GM23338 (cell line): ENCODE measurements at regions not wholly inside any gene's neighbourhood (a gene's known extent, or its start where the extent isn't known, plus 50 kb on each side); places are given as distances from the start of the nearest gene placed in this dataset.
A peak's percentile ranks its signal among the peaks of the same experiment; 100 is the strongest.

ENCODE experiments used
- ATAC-seq: fragments of 200-7000 bp; cut with Tn5 transposase; 3 replicates; pipeline ENCODE4 v1.9.1; 2020
- DNase-seq: peaks from one replicate; pipeline ENCODE4 v3.0.0-alpha.2; 2015; ENCODE audit warnings: low spot score
- H2AFZ ChIP-seq: fragments of 200-600 bp; sonication (generic); 2 replicates; pipeline ENCODE4 v1.8.0; 2016; ENCODE audit warnings: antibody characterized with exemption, mild to moderate bottlenecking, moderate library complexity
- H3F3A ChIP-seq: fragments of 200-600 bp; sonication (generic); replicated peaks from 2 replicates; pipeline ENCODE4 v1.8.0; 2017; ENCODE audit warnings: antibody characterized with exemption, mixed run types, low read depth
- H3K27ac ChIP-seq: fragments of 200-600 bp; sonication (generic); 2 replicates; pipeline ENCODE4 v1.6.1; 2016; ENCODE audit warnings: low read depth
- H3K27me3 ChIP-seq: fragments of 200-600 bp; sonication (generic); 2 replicates; pipeline ENCODE4 v1.8.0; 2016; ENCODE audit warnings: mild to moderate bottlenecking, mixed run types, moderate library complexity; ENCODE audit not compliant: insufficient read depth
- H3K36me3 ChIP-seq: fragments of 200-600 bp; sonication (generic); 2 replicates; pipeline ENCODE4 v1.8.0; 2016; ENCODE audit warnings: mild to moderate bottlenecking; ENCODE audit not compliant: insufficient read depth
- H3K4me1 ChIP-seq: fragments of 200-600 bp; sonication (generic); 2 replicates; pipeline ENCODE4 v1.8.0; 2016; ENCODE audit warnings: mild to moderate bottlenecking, moderate library complexity; ENCODE audit not compliant: insufficient read depth
- H3K4me2 ChIP-seq: fragments of 200-600 bp; sonication (generic); 2 replicates; pipeline ENCODE4 v1.7.1; 2017; ENCODE audit warnings: mixed run types
- H3K4me3 ChIP-seq: fragments of 200-600 bp; sonication (generic); 2 replicates; pipeline ENCODE4 v1.6.1; 2016; ENCODE audit warnings: mixed run types
- H3K79me2 ChIP-seq: fragments of 200-600 bp; sonication (generic); replicated peaks from 2 replicates; pipeline ENCODE4 v1.8.0; 2017; ENCODE audit warnings: mild to moderate bottlenecking; ENCODE audit not compliant: insufficient read depth
- H3K9me2 ChIP-seq: fragments of 200-600 bp; sonication (generic); 2 replicates; pipeline ENCODE4 v1.8.0; 2017; ENCODE audit not compliant: insufficient read depth
- H4K20me1 ChIP-seq: fragments of 200-600 bp; sonication (generic); replicated peaks from 2 replicates; pipeline ENCODE4 v1.8.0; 2017; ENCODE audit warnings: mild to moderate bottlenecking; ENCODE audit not compliant: insufficient read depth
- H3K27ac Mint-ChIP-seq: 2 replicates; pipeline ENCODE4 v1.8.0; 2020; ENCODE audit warnings: inconsistent platforms, mild to moderate bottlenecking, moderate library complexity, mixed read lengths
- H3K27me3 Mint-ChIP-seq: 3 replicates; pipeline ENCODE4 v1.8.0; 2022; ENCODE audit warnings: low read depth, mild to moderate bottlenecking, moderate library complexity, mixed read lengths, inconsistent platforms; ENCODE audit not compliant: insufficient read depth, poor library complexity
- H3K36me3 Mint-ChIP-seq: 3 replicates; pipeline ENCODE4 v1.8.0; 2021; ENCODE audit warnings: low read depth, mild to moderate bottlenecking, inconsistent platforms, moderate library complexity, mixed read lengths
- H3K4me1 Mint-ChIP-seq: 3 replicates; pipeline ENCODE4 v1.8.0; 2020; ENCODE audit warnings: mild to moderate bottlenecking, inconsistent platforms, mixed read lengths
- H3K4me3 Mint-ChIP-seq: 3 replicates; pipeline ENCODE4 v1.8.0; 2021; ENCODE audit warnings: moderate library complexity, mild to moderate bottlenecking, inconsistent platforms, mixed read lengths
- H3K9me3 Mint-ChIP-seq: 3 replicates; pipeline ENCODE4 v1.8.0; 2020; ENCODE audit warnings: moderate library complexity, mild to moderate bottlenecking, inconsistent platforms, mixed read lengths
- EZH2 ChIP-seq: fragments of 200-600 bp; sonication (generic); IDR thresholded peaks from one replicate; pipeline ENCODE4 v1.8.0; 2017; ENCODE audit warnings: antibody characterized with exemption, mild to moderate bottlenecking, low read depth; ENCODE audit not compliant: unreplicated experiment
- EZH2phosphoT487 ChIP-seq: fragments of 200-600 bp; sonication (generic); IDR thresholded peaks from one replicate; pipeline ENCODE4 v1.8.1; 2018; ENCODE audit warnings: antibody characterized with exemption; ENCODE audit not compliant: unreplicated experiment
- JUNB ChIP-seq: IDR thresholded peaks from one replicate; pipeline ENCODE4 v1.6.1; 2016; ENCODE audit warnings: antibody characterized with exemption; ENCODE audit not compliant: unreplicated experiment
- NANOG ChIP-seq: IDR thresholded peaks from 2 replicates; pipeline ENCODE4 v1.6.1; 2016; ENCODE audit warnings: antibody characterized with exemption, borderline replicate concordance
- POLR2AphosphoS5 ChIP-seq: IDR thresholded peaks from 2 replicates; pipeline ENCODE4 v1.6.1; 2016; ENCODE audit warnings: antibody characterized with exemption, low read depth
- ZNF114 ChIP-seq: fragments of 250-450 bp; sonication (Bioruptor Pico); IDR thresholded peaks from 2 replicates; pipeline ENCODE4 v1.5.0; 2020; ENCODE audit warnings: mild to moderate bottlenecking, moderate library complexity
- TF ChIP-seq, protein P1 (sequence below): IDR thresholded peaks from 2 replicates; pipeline ENCODE4 v1.6.1; 2016; ENCODE audit warnings: antibody characterized with exemption
- TF ChIP-seq, protein P2 (sequence below): IDR thresholded peaks from one replicate; pipeline ENCODE4 v1.6.1; 2018; ENCODE audit warnings: antibody characterized with exemption; ENCODE audit not compliant: unreplicated experiment
- TF ChIP-seq, protein P3 (sequence below): fragments of 250-450 bp; sonication (Bioruptor Pico); IDR thresholded peaks from 2 replicates; pipeline ENCODE4 v1.5.0; 2020; ENCODE audit warnings: mild to moderate bottlenecking, moderate library complexity

DNA sequence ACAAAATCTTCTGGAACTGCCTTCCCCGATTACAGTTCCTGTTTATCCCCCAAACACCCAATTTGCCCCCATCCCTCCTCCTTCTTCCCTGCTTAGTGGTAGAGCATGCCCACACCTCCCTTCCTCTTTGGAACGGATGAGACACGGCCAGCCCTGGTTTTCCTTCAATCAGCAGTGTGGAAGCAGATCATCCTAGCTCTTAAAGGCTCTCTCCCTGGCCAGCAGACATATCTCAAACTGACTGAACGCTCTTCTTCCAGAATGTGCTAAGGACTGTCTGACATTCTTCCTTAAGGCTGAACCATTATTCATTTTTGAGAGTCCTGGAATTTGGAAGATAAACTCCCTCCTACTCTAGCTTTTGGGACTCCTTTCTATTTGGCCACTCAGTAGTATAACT lies 161.1 kb downstream of the TRIML1 start:
- ATAC-seq (no peak), DNase-seq (no peak)
- Histone ChIP-seq H3K36me3 (no peaks in the 10 kb centered on the region), H3F3A (no peaks in the 10 kb centered on the region), H3K9me2 (peaks cover 5% of the 10 kb centered on the region; the same call in 1 of the 2 replicates), H4K20me1 (no peaks in the 10 kb centered on the region), H3K4me1 (no peaks in the 10 kb centered on the region), H3K27me3 (no peaks in the 10 kb centered on the region), H2AFZ (peak overlapping the region; percentile 43; the same call in 1 of the 2 replicates), H3K79me2 (no peaks in the 10 kb centered on the region), H3K27ac (no peak overlapping the region), H3K4me2 (no peak overlapping the region), H3K4me3 (no peak overlapping the region)
- Mint-ChIP-seq H3K4me1 (peaks cover 3% of the 10 kb centered on the region; the same call in 2 of the 3 replicates), H3K9me3 (peaks cover 7% of the 10 kb centered on the region; the same call in 1 of the 3 replicates), H3K36me3 (peaks cover 4% of the 10 kb centered on the region; the same call in 1 of the 3 replicates), H3K27me3 (peaks cover 2% of the 10 kb centered on the region), H3K4me3 (no peak overlapping the region), H3K27ac (no peak overlapping the region)
- TF ChIP-seq, protein P1, sequence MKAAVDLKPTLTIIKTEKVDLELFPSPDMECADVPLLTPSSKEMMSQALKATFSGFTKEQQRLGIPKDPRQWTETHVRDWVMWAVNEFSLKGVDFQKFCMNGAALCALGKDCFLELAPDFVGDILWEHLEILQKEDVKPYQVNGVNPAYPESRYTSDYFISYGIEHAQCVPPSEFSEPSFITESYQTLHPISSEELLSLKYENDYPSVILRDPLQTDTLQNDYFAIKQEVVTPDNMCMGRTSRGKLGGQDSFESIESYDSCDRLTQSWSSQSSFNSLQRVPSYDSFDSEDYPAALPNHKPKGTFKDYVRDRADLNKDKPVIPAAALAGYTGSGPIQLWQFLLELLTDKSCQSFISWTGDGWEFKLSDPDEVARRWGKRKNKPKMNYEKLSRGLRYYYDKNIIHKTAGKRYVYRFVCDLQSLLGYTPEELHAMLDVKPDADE = no peak
- TF ChIP-seq ZNF114 (CRISPR knock-in tag) (no peak), NANOG (no peak), POLR2AphosphoS5 (no peak), EZH2 (no peak), EZH2phosphoT487 (no peak), JUNB (no peak)
- TF ChIP-seq, protein P2, sequence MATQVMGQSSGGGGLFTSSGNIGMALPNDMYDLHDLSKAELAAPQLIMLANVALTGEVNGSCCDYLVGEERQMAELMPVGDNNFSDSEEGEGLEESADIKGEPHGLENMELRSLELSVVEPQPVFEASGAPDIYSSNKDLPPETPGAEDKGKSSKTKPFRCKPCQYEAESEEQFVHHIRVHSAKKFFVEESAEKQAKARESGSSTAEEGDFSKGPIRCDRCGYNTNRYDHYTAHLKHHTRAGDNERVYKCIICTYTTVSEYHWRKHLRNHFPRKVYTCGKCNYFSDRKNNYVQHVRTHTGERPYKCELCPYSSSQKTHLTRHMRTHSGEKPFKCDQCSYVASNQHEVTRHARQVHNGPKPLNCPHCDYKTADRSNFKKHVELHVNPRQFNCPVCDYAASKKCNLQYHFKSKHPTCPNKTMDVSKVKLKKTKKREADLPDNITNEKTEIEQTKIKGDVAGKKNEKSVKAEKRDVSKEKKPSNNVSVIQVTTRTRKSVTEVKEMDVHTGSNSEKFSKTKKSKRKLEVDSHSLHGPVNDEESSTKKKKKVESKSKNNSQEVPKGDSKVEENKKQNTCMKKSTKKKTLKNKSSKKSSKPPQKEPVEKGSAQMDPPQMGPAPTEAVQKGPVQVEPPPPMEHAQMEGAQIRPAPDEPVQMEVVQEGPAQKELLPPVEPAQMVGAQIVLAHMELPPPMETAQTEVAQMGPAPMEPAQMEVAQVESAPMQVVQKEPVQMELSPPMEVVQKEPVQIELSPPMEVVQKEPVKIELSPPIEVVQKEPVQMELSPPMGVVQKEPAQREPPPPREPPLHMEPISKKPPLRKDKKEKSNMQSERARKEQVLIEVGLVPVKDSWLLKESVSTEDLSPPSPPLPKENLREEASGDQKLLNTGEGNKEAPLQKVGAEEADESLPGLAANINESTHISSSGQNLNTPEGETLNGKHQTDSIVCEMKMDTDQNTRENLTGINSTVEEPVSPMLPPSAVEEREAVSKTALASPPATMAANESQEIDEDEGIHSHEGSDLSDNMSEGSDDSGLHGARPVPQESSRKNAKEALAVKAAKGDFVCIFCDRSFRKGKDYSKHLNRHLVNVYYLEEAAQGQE = no peak
- TF ChIP-seq, protein P3, sequence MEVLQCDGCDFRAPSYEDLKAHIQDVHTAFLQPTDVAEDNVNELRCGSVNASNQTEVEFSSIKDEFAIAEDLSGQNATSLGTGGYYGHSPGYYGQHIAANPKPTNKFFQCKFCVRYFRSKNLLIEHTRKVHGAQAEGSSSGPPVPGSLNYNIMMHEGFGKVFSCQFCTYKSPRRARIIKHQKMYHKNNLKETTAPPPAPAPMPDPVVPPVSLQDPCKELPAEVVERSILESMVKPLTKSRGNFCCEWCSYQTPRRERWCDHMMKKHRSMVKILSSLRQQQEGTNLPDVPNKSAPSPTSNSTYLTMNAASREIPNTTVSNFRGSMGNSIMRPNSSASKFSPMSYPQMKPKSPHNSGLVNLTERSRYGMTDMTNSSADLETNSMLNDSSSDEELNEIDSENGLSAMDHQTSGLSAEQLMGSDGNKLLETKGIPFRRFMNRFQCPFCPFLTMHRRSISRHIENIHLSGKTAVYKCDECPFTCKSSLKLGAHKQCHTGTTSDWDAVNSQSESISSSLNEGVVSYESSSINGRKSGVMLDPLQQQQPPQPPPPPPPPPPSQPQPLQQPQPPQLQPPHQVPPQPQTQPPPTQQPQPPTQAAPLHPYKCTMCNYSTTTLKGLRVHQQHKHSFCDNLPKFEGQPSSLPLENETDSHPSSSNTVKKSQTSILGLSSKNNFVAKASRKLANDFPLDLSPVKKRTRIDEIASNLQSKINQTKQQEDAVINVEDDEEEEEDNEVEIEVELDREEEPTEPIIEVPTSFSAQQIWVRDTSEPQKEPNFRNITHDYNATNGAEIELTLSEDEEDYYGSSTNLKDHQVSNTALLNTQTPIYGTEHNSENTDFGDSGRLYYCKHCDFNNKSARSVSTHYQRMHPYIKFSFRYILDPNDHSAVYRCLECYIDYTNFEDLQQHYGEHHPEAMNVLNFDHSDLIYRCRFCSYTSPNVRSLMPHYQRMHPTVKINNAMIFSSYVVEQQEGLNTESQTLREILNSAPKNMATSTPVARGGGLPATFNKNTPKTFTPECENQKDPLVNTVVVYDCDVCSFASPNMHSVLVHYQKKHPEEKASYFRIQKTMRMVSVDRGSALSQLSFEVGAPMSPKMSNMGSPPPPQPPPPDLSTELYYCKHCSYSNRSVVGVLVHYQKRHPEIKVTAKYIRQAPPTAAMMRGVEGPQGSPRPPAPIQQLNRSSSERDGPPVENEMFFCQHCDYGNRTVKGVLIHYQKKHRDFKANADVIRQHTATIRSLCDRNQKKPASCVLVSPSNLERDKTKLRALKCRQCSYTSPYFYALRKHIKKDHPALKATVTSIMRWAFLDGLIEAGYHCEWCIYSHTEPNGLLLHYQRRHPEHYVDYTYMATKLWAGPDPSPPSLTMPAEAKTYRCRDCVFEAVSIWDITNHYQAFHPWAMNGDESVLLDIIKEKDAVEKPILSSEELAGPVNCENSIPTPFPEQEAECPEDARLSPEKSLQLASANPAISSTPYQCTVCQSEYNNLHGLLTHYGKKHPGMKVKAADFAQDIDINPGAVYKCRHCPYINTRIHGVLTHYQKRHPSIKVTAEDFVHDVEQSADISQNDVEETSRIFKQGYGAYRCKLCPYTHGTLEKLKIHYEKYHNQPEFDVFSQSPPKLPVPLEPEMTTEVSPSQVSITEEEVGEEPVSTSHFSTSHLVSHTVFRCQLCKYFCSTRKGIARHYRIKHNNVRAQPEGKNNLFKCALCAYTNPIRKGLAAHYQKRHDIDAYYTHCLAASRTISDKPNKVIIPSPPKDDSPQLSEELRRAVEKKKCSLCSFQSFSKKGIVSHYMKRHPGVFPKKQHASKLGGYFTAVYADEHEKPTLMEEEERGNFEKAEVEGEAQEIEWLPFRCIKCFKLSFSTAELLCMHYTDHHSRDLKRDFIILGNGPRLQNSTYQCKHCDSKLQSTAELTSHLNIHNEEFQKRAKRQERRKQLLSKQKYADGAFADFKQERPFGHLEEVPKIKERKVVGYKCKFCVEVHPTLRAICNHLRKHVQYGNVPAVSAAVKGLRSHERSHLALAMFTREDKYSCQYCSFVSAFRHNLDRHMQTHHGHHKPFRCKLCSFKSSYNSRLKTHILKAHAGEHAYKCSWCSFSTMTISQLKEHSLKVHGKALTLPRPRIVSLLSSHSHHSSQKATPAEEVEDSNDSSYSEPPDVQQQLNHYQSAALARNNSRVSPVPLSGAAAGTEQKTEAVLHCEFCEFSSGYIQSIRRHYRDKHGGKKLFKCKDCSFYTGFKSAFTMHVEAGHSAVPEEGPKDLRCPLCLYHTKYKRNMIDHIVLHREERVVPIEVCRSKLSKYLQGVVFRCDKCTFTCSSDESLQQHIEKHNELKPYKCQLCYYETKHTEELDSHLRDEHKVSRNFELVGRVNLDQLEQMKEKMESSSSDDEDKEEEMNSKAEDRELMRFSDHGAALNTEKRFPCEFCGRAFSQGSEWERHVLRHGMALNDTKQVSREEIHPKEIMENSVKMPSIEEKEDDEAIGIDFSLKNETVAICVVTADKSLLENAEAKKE (CRISPR knock-in tag) = no peak
